Breast epithelium (tissue), 3 donors: ENCODE measurements at regions not wholly inside any gene's neighbourhood (a gene's known extent, or its start where the extent isn't known, plus 50 kb on each side); places are given as distances from the start of the nearest gene placed in this dataset.

Source experiments
- POLR2A ChIP-seq: fragments of 450-650 bp; IDR thresholded peaks from one replicate; pipeline ENCODE4 v1.6.1; 2016; ENCODE audit warnings: antibody characterized with exemption, mild to moderate bottlenecking, moderate library complexity
- POLR2AphosphoS5 ChIP-seq, 3 donors: sonication (generic); formaldehyde crosslinking; IDR thresholded peaks; one replicate each; pipeline ENCODE4 v1.6.1; 2017; ENCODE audit warnings: antibody characterized with exemption in 3 of 3
- TF ChIP-seq, protein P1 (sequence below), 3 donors: fragments of 450-650 bp; IDR thresholded peaks; one replicate each; pipeline ENCODE4 v1.5.1; 2016 to 2017; ENCODE audit warnings: antibody characterized with exemption in 3 of 3, mild to moderate bottlenecking in 3 of 3, moderate library complexity in 3 of 3

DNA sequence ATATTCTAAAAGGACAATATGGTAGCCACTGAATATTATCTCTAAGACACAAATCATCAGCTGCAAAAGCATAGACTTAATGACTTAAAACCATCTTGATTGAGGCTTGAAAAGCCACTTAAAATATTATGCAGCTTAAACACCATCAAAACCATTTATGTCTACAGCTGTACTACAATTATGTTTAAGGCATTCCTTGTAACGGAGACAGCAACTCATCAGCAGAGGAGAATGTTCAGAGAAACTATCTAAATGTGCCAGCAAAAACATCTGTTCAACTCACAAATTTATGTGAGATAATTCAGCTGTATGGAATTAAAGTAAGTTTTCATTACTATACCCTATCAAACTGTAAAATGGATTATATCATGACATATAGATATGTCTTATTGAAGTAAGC is 147.9 kb upstream of the CTSO start:
- no peak for TF ChIP-seq POLR2AphosphoS5 (IDR thresholded peaks at IDR 0.05)
- TF ChIP-seq, protein P1, sequence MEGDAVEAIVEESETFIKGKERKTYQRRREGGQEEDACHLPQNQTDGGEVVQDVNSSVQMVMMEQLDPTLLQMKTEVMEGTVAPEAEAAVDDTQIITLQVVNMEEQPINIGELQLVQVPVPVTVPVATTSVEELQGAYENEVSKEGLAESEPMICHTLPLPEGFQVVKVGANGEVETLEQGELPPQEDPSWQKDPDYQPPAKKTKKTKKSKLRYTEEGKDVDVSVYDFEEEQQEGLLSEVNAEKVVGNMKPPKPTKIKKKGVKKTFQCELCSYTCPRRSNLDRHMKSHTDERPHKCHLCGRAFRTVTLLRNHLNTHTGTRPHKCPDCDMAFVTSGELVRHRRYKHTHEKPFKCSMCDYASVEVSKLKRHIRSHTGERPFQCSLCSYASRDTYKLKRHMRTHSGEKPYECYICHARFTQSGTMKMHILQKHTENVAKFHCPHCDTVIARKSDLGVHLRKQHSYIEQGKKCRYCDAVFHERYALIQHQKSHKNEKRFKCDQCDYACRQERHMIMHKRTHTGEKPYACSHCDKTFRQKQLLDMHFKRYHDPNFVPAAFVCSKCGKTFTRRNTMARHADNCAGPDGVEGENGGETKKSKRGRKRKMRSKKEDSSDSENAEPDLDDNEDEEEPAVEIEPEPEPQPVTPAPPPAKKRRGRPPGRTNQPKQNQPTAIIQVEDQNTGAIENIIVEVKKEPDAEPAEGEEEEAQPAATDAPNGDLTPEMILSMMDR (IDR thresholded peaks at IDR 0.05), result no peak
- TF ChIP-seq POLR2A, result no peak
